GM21423 (cell line): ENCODE measurements at regions not wholly inside any gene's neighbourhood (a gene's known extent, or its start where the extent isn't known, plus 50 kb on each side); places are given as distances from the start of the nearest gene placed in this dataset.

Experiments used
- ATAC-seq: cut with Tn5 transposase; IDR thresholded peaks from one replicate; pipeline ENCODE4 v1.9.1; 2021; ENCODE audit warnings: mild to moderate bottlenecking, moderate library complexity; ENCODE audit not compliant: unreplicated experiment

GRCh38 chr9:95627802-95628201 lies 111.0 kb upstream of the PTCH1 start:
- no peak for ATAC-seq

- ATAC-seq = no peak
These were observed 110.3 kb upstream of the PTCH1 start for GRCh38 chr9:95626885-95627558.

GRCh38 chr9:95626341-95626740 lies 109.6 kb upstream of the PTCH1 start:
- no peak for ATAC-seq

DNA sequence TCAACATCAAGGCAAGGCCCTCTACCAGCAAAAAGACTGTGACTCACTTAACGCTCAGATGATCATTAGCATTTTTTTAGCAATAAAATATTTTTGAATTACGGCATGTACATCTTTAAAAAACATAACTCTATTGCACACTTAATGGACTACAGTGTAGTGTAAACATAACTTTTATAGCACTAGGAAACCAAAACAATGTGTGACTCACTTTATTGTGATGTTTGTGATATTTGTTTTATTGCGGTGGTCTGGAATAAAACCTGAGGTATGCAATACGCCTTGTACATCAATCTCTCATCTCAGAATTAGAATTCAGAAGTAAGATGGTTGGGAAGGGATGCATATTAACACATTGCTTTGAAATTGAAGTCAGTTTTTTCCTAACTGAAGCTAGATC lies 106.9 kb upstream of the PTCH1 start:
- ATAC-seq = no peak

DNA sequence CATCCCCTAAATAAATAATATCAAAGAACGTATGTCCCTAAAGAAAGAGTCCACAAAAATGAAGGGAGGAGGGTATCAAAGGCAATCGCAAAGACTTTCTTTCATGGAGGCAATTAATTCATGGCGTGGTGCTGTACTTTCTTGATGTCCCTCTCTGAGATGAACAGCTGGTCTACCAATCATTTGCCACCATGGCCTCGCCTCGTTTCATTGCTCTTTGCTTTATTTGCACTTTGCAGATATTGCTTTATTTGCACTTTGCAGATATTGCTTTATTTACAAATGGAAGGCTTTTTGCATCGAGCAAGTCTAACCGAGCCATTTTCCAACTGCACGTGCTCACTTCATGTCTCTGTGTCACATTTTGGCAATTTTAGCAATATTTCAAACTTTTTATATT lies 104.0 kb upstream of the PTCH1 start:
- ATAC-seq = no peak

- no peak for ATAC-seq
These were observed 103.5 kb upstream of the PTCH1 start for GRCh38 chr9:95620314-95620713.

DNA sequence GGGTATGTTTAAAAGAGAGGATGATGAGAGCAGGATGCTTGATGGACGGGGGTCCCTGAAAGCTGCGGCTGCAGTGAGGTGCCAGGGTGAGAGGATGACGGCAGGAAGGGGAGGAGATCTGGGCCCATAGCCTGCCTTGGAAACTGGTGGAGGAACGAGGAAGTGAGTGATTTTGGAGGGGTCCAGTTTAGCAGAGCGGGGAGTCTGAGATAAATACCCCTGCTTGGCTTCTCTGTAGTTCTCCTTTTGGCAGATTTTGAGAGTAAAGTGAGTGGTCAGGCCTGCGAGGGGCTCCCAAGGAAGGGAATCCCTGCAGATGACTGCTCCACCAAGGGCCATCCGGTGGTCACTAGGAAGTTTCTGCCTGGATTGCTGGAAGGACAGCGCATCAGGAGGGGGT lies 98.5 kb upstream of the PTCH1 start:
- ATAC-seq = no peak

DNA sequence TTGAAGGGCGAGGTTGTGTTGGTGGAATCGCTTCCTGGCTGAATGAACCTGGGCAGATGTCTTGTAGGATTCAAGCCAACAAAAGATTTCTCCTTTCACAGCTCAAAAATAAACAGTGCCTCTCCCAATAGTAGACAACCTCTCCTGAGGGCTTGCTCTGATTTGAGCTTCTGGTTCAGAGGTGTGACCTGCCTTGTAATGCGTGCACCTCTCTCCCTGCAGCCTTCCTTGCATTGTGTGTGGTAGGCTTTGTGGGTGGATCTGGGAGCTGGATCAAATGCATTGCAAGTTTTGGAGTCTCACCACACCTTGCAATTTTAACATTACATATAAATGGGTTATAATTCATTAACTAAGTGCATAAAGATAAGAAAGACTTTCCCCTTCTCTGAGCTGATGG lies 96.9 kb upstream of the PTCH1 start:
- ATAC-seq = no peak

GRCh38 chr9:95611354-95611753 lies 94.6 kb upstream of the PTCH1 start:
- ATAC-seq = no peak

GRCh38 chr9:95610006-95610785 lies 93.4 kb upstream of the PTCH1 start:
- ATAC-seq = no peak

DNA sequence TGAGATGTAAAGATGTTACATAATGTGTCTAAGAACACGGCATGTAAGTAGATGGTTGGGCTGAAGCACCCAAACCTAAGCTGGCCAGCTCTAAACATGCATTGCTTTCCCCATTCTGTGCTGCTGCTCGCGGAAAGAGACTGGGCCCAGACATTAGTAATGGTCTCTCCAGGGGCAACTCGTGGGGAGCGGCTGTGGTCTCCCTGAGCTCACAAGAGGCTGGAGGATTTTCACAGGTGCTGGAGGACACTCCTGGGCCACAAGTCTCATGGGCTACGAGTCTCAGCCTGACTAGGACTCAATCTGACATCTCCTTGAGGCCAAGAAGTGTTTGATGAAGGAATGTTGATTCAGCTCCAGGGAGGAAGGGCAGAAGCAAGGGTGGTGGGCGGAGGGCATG lies 92.7 kb upstream of the PTCH1 start:
- ATAC-seq = no peak

DNA sequence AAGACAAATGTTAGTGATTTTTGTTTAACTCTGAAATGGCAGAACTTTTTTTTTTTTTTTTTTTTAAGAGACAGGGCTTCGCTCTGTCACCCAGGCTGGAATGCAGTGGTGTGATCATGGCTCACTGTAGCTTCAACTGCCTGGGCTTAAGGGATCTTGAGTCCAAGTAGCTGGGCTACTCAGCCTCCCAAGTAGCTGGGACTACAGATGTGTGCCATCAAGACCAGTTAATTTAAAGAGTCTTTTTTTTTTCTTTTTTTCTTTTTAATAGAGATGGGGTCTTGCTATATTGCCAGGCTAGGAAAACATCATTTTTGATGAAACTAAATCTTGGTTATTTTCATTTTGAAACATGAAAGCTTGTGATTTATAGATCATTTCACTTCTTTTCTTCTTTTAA lies 91.6 kb upstream of the PTCH1 start:
- ATAC-seq = no peak

GRCh38 chr9:95607507-95607906 lies 90.7 kb upstream of the PTCH1 start:
- ATAC-seq = no peak

- ATAC-seq = no peak
These were observed 89.9 kb upstream of the PTCH1 start for GRCh38 chr9:95606489-95607350.

GRCh38 chr9:95605816-95606488 lies 89.2 kb upstream of the PTCH1 start:
- ATAC-seq = no peak

DNA sequence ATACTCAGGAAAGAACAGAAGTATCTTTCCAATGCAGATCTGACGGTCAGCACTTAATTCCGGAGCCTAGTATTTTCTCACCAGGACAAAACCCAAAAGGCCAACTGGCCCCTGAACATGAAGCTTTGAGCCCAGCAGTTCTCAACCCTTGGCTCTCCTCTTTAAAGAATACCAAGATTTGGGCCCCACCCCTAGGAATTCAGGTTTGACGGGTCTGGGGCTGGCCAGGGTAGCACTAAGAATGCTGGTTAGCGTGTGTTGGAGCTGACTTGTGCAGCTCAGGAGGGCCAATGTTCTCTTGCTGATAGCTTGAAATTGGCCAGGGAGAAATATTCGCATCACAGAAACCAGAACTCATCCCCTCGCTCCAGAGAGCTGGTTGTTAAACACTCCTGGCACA lies 88.3 kb upstream of the PTCH1 start:
- no peak for ATAC-seq

- ATAC-seq = no peak
These were observed 81.5 kb upstream of the PTCH1 start for GRCh38 chr9:95598236-95598635.

GRCh38 chr9:95595721-95596295 lies 79.0 kb upstream of the PTCH1 start:
- no peak for ATAC-seq

DNA sequence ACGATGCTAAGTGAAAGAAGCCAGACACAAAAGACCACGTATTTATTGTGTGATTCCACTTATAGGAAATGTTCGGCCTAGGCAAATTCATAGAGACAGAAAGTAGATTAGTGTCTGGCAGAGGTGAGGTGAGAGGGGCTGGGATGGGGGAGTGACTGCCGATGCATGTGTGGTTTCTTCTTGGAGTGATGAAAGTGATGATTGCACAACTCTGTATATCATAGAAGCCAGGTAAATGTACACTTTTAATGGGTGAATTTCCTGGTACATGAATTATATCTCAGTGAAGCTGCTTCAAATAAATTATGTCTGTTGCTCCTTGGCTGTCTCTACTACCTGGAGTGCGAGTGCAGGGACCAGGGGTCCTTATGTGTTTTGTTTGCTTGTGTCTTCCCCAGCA lies 76.2 kb upstream of the PTCH1 start:
- ATAC-seq = no peak

GRCh38 chr9:95588724-95589588 lies 72.2 kb upstream of the PTCH1 start:
- ATAC-seq = no peak
